Activated CD4-positive, alpha-beta T cell treated with anti-CD3 and anti-CD28 coated beads, Interleukin-2, amount 50 U/mL, for 1 hour (primary cell): ENCODE measurements at regions not wholly inside any gene's neighbourhood (a gene's known extent, or its start where the extent isn't known, plus 50 kb on each side); places are given as distances from the start of the nearest gene placed in this dataset.

Source experiments
- DNase-seq: peaks from one replicate; pipeline ENCODE4 v3.0.0-alpha.2; 2020

- peak; percentile 34 for DNase-seq
Measured at GRCh38 chr1:24981631-24982005, 51.5 kb upstream of the RUNX3 start.

DNA sequence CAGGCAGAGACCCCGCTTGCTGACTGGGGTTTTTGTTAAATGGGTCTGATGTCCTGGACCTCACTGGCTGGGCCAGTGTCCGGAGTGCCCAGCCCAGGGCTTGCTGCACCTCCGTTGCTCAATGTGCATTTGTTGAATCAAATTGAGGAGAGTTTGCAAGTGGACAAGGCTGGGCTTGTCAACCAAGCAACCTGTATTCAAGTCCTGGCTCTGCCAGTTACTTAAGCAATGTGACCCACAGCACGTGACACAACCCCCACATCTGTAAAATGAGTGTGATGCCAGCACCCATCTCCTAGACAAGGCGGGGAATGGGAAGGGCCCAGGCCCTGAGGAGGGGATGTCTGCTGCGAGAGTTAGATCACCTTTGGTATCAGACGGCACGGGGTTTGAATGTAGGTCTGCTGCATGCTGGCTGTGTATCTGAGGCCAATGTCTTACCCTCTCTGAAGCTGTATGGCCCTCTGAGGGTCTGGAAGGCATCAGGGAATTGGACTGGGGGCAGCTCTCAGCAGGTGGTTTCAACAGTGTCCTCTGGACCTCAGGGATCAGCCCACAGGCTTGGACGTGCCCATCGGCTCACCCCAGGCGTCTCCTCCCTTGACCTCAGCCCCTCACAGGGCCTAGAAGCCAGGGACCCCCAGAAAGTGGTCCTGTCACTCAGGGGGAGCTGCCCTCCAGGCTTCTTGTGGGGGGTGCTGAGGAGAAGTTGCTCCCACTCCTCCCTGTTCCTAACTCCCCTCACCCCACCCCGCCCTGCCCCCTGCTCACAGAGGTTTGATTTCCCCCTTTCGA, 51.0 kb upstream of the RUNX3 start:
- DNase-seq: no peak
